ENCODE measurements at regions not wholly inside any gene's neighbourhood (a gene's known extent, or its start where the extent isn't known, plus 50 kb on each side); places are given as distances from the start of the nearest gene placed in this dataset.

DNA sequence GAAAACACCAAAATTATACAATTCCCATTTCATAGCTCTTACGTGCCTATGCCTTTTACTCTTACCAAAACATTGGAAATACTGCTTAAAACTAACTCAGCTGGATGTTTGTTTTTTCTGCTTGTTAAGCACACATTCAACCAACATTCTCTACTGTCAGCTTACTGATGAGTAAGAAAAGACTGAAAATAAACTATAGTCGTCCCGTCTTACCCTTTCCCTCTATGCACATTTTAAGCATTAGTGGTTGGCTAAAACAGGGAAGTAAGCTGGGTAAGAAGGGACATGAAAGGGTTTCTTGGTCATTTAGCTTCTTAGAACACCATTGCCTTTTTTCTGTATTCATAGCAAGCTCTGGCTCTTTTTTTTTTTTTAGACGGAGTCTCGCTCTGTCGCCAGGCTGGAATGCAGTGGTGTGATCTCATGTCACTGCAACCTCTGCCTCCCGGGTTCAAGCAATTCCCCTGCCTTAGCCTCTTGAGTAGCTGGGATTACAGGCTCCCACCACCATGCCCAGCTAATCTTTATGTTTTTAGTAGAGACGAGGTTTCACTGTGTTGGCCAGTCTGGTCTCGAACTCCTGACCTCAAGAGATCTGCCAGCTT is 232.1 kb upstream of the PCSK5 start:
- TF ChIP-seq YY1 (IDR thresholded peaks at IDR 0.05; ENCODE audit: insufficient read depth, insufficient read length) (no peak), SUZ12 (IDR thresholded peaks at IDR 0.05; ENCODE audit: extremely low read depth, insufficient read depth, insufficient read length) (no peak)

Measured in NT2/D1 (cell line).